ENCODE measurements at regions not wholly inside any gene's neighbourhood (a gene's known extent, or its start where the extent isn't known, plus 50 kb on each side); places are given as distances from the start of the nearest gene placed in this dataset.

- Mint-ChIP-seq H3K36me3 (peaks cover 26% of the 10 kb centered on the region), H3K9me3 (peaks cover 2 to 10% (median 5%) of the 10 kb centered on the region in 3 donors), H3K27ac (no peak overlapping the region), H3K27me3 (no peaks in the 10 kb centered on the region), H3K4me3 (no peak overlapping the region), H3K4me1 (peaks cover 0 to 7% (median 5%) of the 10 kb centered on the region in 3 donors)
- ATAC-seq (replicated peaks in 1 of 4) (no peak), DNase-seq (no peak)
- Histone ChIP-seq H3K27ac (ENCODE audit: low read length) (no peak overlapping the region), H3K4me1 (ENCODE audit: control insufficient read depth in 1 of 2, extremely low read depth in 1 of 2, insufficient read depth in 2 of 2, low read length in 2 of 2) (no peaks in the 10 kb centered on the region), H3K9me3 (no peaks in the 10 kb centered on the region), H3K4me3 (ENCODE audit: control insufficient read depth in 1 of 2, extremely low read depth in 1 of 2, low read length in 1 of 2) (no peak overlapping the region), H3K36me3 (ENCODE audit: control insufficient read depth in 2 of 2, extremely low read depth in 1 of 2, insufficient read depth in 1 of 2, low read length in 1 of 2) (no peaks in the 10 kb centered on the region), H3K27me3 (replicated peaks in 1 of 2; ENCODE audit: control insufficient read depth in 2 of 2, extremely low read depth in 1 of 2, insufficient read depth in 2 of 2, low read length in 1 of 2) (no peaks in the 10 kb centered on the region)
- WGBS (ENCODE audit: insufficient coverage), result 33% methylated on average over 1 of the region's 2 CpGs
- CTCF ChIA-PET, result no interaction called here
- POLR2A ChIA-PET, result no interaction called here
These were observed 581.4 kb upstream of the DPPA4 start for GRCh38 chr3:109918740-109919139.

GRCh38 chr3:109920749-109921148, 583.4 kb upstream of the DPPA4 start:
- H3K36me3 ChIP-seq (ENCODE audit: control insufficient read depth in 2 of 2, extremely low read depth in 1 of 2, insufficient read depth in 1 of 2, low read length in 1 of 2), result no peaks in the 10 kb centered on the region
- POLR2A ChIA-PET, result no interaction called here
- no peaks in the 10 kb centered on the region for H3K9me3 Mint-ChIP-seq
- no peak for ATAC-seq (replicated peaks in 1 of 4)
- H3K4me1 Mint-ChIP-seq, result peaks cover 0 to 7% (median 5%) of the 10 kb centered on the region in 3 donors
- H3K4me1 ChIP-seq (ENCODE audit: control insufficient read depth in 1 of 2, extremely low read depth in 1 of 2, insufficient read depth in 2 of 2, low read length in 2 of 2), result no peaks in the 10 kb centered on the region
- H3K9me3 ChIP-seq, result no peaks in the 10 kb centered on the region
- no peak for DNase-seq
- no peak overlapping the region for H3K4me3 Mint-ChIP-seq
- H3K27me3 ChIP-seq (replicated peaks in 1 of 2; ENCODE audit: control insufficient read depth in 2 of 2, extremely low read depth in 1 of 2, insufficient read depth in 2 of 2, low read length in 1 of 2), result no peaks in the 10 kb centered on the region
- no peak overlapping the region for H3K4me3 ChIP-seq (ENCODE audit: control insufficient read depth in 1 of 2, extremely low read depth in 1 of 2, low read length in 1 of 2)
- peaks cover 21% of the 10 kb centered on the region for H3K36me3 Mint-ChIP-seq
- H3K27me3 Mint-ChIP-seq, result no peaks in the 10 kb centered on the region
- H3K27ac Mint-ChIP-seq, result no peak overlapping the region
- H3K27ac ChIP-seq (ENCODE audit: low read length), result no peak overlapping the region
- CTCF ChIA-PET, result interaction anchor here in 1 of 2 donors (0.6 kb wide), 1 partner anchor 759 kb away, joined by 3 read pairs; no protein-coding TSS in a partner anchor
- WGBS (ENCODE audit: insufficient coverage), result no CpG with 5 or more reads among the region's 2 CpGs

GRCh38 chr3:109921509-109921908, 584.2 kb upstream of the DPPA4 start:
- ChIA-PET CTCF (no interaction called here), POLR2A (no interaction called here)
- no peak for DNase-seq
- no peaks in the 10 kb centered on the region for H3K9me3 ChIP-seq
- no peaks in the 10 kb centered on the region for H3K27me3 ChIP-seq (replicated peaks in 1 of 2; ENCODE audit: control insufficient read depth in 2 of 2, extremely low read depth in 1 of 2, insufficient read depth in 2 of 2, low read length in 1 of 2)
- peaks cover 17% of the 10 kb centered on the region for H3K36me3 Mint-ChIP-seq
- H3K27ac Mint-ChIP-seq, result no peak overlapping the region
- no peak overlapping the region for H3K4me3 ChIP-seq (ENCODE audit: control insufficient read depth in 1 of 2, extremely low read depth in 1 of 2, low read length in 1 of 2)
- ATAC-seq (replicated peaks in 1 of 4), result no peak
- no peak overlapping the region for H3K4me3 Mint-ChIP-seq
- no peaks in the 10 kb centered on the region for H3K4me1 ChIP-seq (ENCODE audit: control insufficient read depth in 1 of 2, extremely low read depth in 1 of 2, insufficient read depth in 2 of 2, low read length in 2 of 2)
- no peaks in the 10 kb centered on the region for H3K36me3 ChIP-seq (ENCODE audit: control insufficient read depth in 2 of 2, extremely low read depth in 1 of 2, insufficient read depth in 1 of 2, low read length in 1 of 2)
- H3K27ac ChIP-seq (ENCODE audit: low read length), result no peak overlapping the region
- peaks cover 0 to 7% (median 5%) of the 10 kb centered on the region in 3 donors for H3K4me1 Mint-ChIP-seq
- no peaks in the 10 kb centered on the region for H3K27me3 Mint-ChIP-seq
- 93% methylated on average over 5 of the region's 5 CpGs for WGBS (ENCODE audit: insufficient coverage)
- H3K9me3 Mint-ChIP-seq, result no peaks in the 10 kb centered on the region

DNA sequence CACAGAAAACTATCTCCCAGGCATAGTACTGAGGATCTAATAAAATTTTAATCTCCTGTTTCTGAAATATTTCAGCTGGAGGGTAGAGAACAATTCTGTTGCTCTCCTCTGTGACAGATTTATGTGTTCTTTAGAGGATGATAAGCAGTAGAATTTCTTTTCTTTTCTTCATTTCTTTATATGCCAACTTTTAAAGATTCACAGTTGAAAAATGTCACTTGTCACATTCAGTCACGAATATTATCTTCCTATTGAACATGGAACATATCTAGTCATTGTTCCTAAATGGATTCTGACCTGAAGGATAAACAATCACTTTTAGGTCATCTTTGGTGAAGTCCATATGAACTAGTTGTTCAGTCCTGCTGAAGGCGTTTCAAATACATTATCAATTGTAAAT, 585.5 kb upstream of the DPPA4 start:
- Histone ChIP-seq H3K27me3 (replicated peaks in 1 of 2; ENCODE audit: control insufficient read depth in 2 of 2, extremely low read depth in 1 of 2, insufficient read depth in 2 of 2, low read length in 1 of 2) (no peaks in the 10 kb centered on the region), H3K4me1 (ENCODE audit: control insufficient read depth in 1 of 2, extremely low read depth in 1 of 2, insufficient read depth in 2 of 2, low read length in 2 of 2) (no peaks in the 10 kb centered on the region), H3K27ac (ENCODE audit: low read length) (no peak overlapping the region), H3K36me3 (ENCODE audit: control insufficient read depth in 2 of 2, extremely low read depth in 1 of 2, insufficient read depth in 1 of 2, low read length in 1 of 2) (no peaks in the 10 kb centered on the region), H3K4me3 (ENCODE audit: control insufficient read depth in 1 of 2, extremely low read depth in 1 of 2, low read length in 1 of 2) (no peak overlapping the region), H3K9me3 (no peaks in the 10 kb centered on the region)
- DNase-seq (no peak), ATAC-seq (replicated peaks in 1 of 4) (no peak)
- Mint-ChIP-seq H3K27ac (no peak overlapping the region), H3K4me3 (no peak overlapping the region), H3K4me1 (peaks cover 0 to 7% (median 5%) of the 10 kb centered on the region in 3 donors), H3K27me3 (no peaks in the 10 kb centered on the region), H3K36me3 (peaks cover 11% of the 10 kb centered on the region), H3K9me3 (no peaks in the 10 kb centered on the region)
- ChIA-PET POLR2A (no interaction called here), CTCF (no interaction called here)
- WGBS (ENCODE audit: insufficient coverage), result no CpG with 5 or more reads among the region's 2 CpGs

DNA sequence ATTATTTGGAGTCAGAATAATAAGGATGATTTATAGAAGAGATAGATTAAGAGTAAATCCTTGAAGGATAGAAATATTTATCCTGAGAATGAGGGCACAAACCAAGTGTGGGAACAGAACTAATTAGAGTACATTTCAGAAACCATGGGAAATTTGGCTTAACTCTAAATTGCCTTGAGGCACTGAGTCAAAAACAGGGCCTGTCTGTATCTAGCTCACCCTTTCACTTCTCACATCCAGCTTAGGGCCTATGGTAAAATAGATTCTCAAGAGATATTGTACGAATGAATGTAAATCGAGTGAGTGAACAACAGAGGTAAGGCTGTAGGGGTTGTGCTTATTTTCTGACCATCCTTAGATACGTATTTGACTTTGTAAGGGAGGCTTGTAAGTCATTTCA, 586.1 kb upstream of the DPPA4 start:
- Histone ChIP-seq H3K4me3 (ENCODE audit: control insufficient read depth in 1 of 2, extremely low read depth in 1 of 2, low read length in 1 of 2) (no peak overlapping the region), H3K9me3 (no peaks in the 10 kb centered on the region), H3K27me3 (replicated peaks in 1 of 2; ENCODE audit: control insufficient read depth in 2 of 2, extremely low read depth in 1 of 2, insufficient read depth in 2 of 2, low read length in 1 of 2) (no peaks in the 10 kb centered on the region), H3K4me1 (ENCODE audit: control insufficient read depth in 1 of 2, extremely low read depth in 1 of 2, insufficient read depth in 2 of 2, low read length in 2 of 2) (no peaks in the 10 kb centered on the region), H3K36me3 (ENCODE audit: control insufficient read depth in 2 of 2, extremely low read depth in 1 of 2, insufficient read depth in 1 of 2, low read length in 1 of 2) (no peaks in the 10 kb centered on the region), H3K27ac (ENCODE audit: low read length) (no peak overlapping the region)
- Mint-ChIP-seq H3K4me1 (peaks cover 0 to 7% (median 5%) of the 10 kb centered on the region in 3 donors), H3K4me3 (no peak overlapping the region), H3K36me3 (peaks cover 11% of the 10 kb centered on the region), H3K27me3 (no peaks in the 10 kb centered on the region), H3K9me3 (no peaks in the 10 kb centered on the region), H3K27ac (no peak overlapping the region)
- WGBS (ENCODE audit: insufficient coverage), result 80% methylated on average over 1 of the region's 3 CpGs
- no peak for ATAC-seq (replicated peaks in 1 of 4)
- no peak for DNase-seq
- ChIA-PET POLR2A (no interaction called here), CTCF (no interaction called here)

- H3K9me3 ChIP-seq, result no peaks in the 10 kb centered on the region
- Mint-ChIP-seq H3K36me3 (peaks cover 6% of the 10 kb centered on the region), H3K27ac (no peak overlapping the region), H3K4me3 (no peak overlapping the region), H3K27me3 (no peaks in the 10 kb centered on the region), H3K4me1 (peaks cover 0 to 5% (median 3%) of the 10 kb centered on the region in 3 donors), H3K9me3 (no peaks in the 10 kb centered on the region)
- no peaks in the 10 kb centered on the region for H3K36me3 ChIP-seq (ENCODE audit: control insufficient read depth in 2 of 2, extremely low read depth in 1 of 2, insufficient read depth in 1 of 2, low read length in 1 of 2)
- H3K4me1 ChIP-seq (ENCODE audit: control insufficient read depth in 1 of 2, extremely low read depth in 1 of 2, insufficient read depth in 2 of 2, low read length in 2 of 2), result no peaks in the 10 kb centered on the region
- no peak for DNase-seq
- no peak overlapping the region for H3K4me3 ChIP-seq (ENCODE audit: control insufficient read depth in 1 of 2, extremely low read depth in 1 of 2, low read length in 1 of 2)
- ChIA-PET POLR2A (no interaction called here), CTCF (no interaction called here)
- no peaks in the 10 kb centered on the region for H3K27me3 ChIP-seq (replicated peaks in 1 of 2; ENCODE audit: control insufficient read depth in 2 of 2, extremely low read depth in 1 of 2, insufficient read depth in 2 of 2, low read length in 1 of 2)
- H3K27ac ChIP-seq (ENCODE audit: low read length), result no peak overlapping the region
- ATAC-seq (replicated peaks in 1 of 4), result no peak
These were observed 586.9 kb upstream of the DPPA4 start for GRCh38 chr3:109924196-109924595.

DNA sequence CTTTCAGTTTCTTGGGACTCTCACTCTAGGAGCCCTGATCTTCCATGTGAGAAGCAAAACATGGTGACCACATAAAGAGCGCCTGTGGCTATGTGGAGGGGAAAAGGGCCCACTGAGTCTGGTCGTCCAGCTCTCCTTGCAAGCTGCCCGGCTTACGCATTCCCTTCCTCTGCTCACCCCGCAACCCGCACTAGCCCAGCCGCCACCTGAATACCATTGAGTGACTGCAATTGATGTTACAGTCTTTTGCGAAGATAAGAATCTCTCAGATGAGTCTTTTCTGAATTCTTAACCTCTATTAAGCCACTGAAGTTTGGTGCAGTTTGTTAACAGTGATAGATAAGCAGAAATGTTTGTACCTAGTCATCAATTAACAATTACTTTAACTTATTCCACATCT, 589.0 kb upstream of the DPPA4 start:
- H3K4me3 ChIP-seq (ENCODE audit: control insufficient read depth in 1 of 2, extremely low read depth in 1 of 2, low read length in 1 of 2), result no peak overlapping the region
- H3K36me3 ChIP-seq (ENCODE audit: control insufficient read depth in 2 of 2, extremely low read depth in 1 of 2, insufficient read depth in 1 of 2, low read length in 1 of 2), result no peaks in the 10 kb centered on the region
- H3K27ac Mint-ChIP-seq, result no peak overlapping the region
- peaks cover 0 to 5% (median 3%) of the 10 kb centered on the region in 3 donors for H3K4me1 Mint-ChIP-seq
- DNase-seq (no peak), ATAC-seq (replicated peaks in 1 of 4) (no peak)
- WGBS (ENCODE audit: insufficient coverage), result 92% methylated on average over 2 of the region's 8 CpGs
- H3K4me1 ChIP-seq (ENCODE audit: control insufficient read depth in 1 of 2, extremely low read depth in 1 of 2, insufficient read depth in 2 of 2, low read length in 2 of 2), result no peaks in the 10 kb centered on the region
- no peaks in the 10 kb centered on the region for H3K27me3 Mint-ChIP-seq
- ChIA-PET POLR2A (no interaction called here), CTCF (no interaction called here)
- H3K4me3 Mint-ChIP-seq, result no peak overlapping the region
- H3K36me3 Mint-ChIP-seq, result peaks cover 6% of the 10 kb centered on the region
- no peaks in the 10 kb centered on the region for H3K9me3 Mint-ChIP-seq
- no peak overlapping the region for H3K27ac ChIP-seq (ENCODE audit: low read length)
- H3K27me3 ChIP-seq (replicated peaks in 1 of 2; ENCODE audit: control insufficient read depth in 2 of 2, extremely low read depth in 1 of 2, insufficient read depth in 2 of 2, low read length in 1 of 2), result no peaks in the 10 kb centered on the region
- no peaks in the 10 kb centered on the region for H3K9me3 ChIP-seq
